MCF 10A (cell line): ENCODE measurements at regions not wholly inside any gene's neighbourhood (a gene's known extent, or its start where the extent isn't known, plus 50 kb on each side); places are given as distances from the start of the nearest gene placed in this dataset.

Experiments used
- BruUV-seq: library from RNA; stranded (reverse); fragments of 400-500 nt; replicated peaks from 2 replicates; lab custom pipeline; 2021; lab: Mats Ljungman, UMichigan
- CTCF ChIA-PET: fragments of 300-600 bp; sonication (Branson Sonifier 250); formaldehyde crosslinking; extraction: SDS; loops from one replicate; lab custom pipeline; 2021; ENCODE audit warnings: antibody characterized with exemption, inconsistent platforms; lab: Yijun Ruan, JAX
- POLR2A ChIA-PET: fragments of 300-600, 350-650 bp; sonication (Branson Sonifier 250); formaldehyde crosslinking; extraction: SDS; loops from one replicate; lab custom pipeline; 2020; ENCODE audit warnings: antibody characterized with exemption, inconsistent platforms; lab: Yijun Ruan, JAX
- DNase-seq: peaks from one replicate; pipeline ENCODE4 v3.0.0-alpha.2; 2018; ENCODE audit not compliant: unreplicated experiment
- H3K27ac Mint-ChIP-seq: one replicate; pipeline ENCODE4 v1.8.0; 2022; ENCODE audit warnings: mild to moderate bottlenecking, low read depth, mixed read lengths; ENCODE audit not compliant: unreplicated experiment
- H3K27me3 Mint-ChIP-seq: one replicate; pipeline ENCODE4 v1.8.0; 2022; ENCODE audit warnings: mixed read lengths; ENCODE audit not compliant: insufficient read depth, unreplicated experiment
- H3K36me3 Mint-ChIP-seq: one replicate; pipeline ENCODE4 v1.8.0; 2022; ENCODE audit warnings: mild to moderate bottlenecking, moderate library complexity, mixed read lengths; ENCODE audit not compliant: insufficient read depth, unreplicated experiment
- H3K4me1 Mint-ChIP-seq: one replicate; pipeline ENCODE4 v1.8.0; 2022; ENCODE audit warnings: mixed read lengths; ENCODE audit not compliant: insufficient read depth, unreplicated experiment
- H3K4me3 Mint-ChIP-seq: one replicate; pipeline ENCODE4 v1.8.0; 2022; ENCODE audit warnings: mild to moderate bottlenecking, moderate library complexity, mixed read lengths; ENCODE audit not compliant: unreplicated experiment
- H3K9me3 Mint-ChIP-seq: one replicate; pipeline ENCODE4 v1.8.0; 2022; ENCODE audit warnings: mixed read lengths; ENCODE audit not compliant: unreplicated experiment
- CTCF ChIP-seq: fragments of 200-600 bp; IDR thresholded peaks from one replicate; pipeline ENCODE4 v1.8.0; 2022; ENCODE audit warnings: antibody characterized with exemption, mild to moderate bottlenecking; ENCODE audit not compliant: unreplicated experiment
- intact Hi-C: fragments of 100-400 bp; cut with micrococcal nuclease; formaldehyde crosslinking; loops from 2 replicates; pipeline ENCODE4 v1.14.1; 2022

- ChIA-PET CTCF (interaction anchor here (0.6 to 2.8 kb wide), 4 partner anchors 16 to 222 kb away, joined by 3 to 20 read pairs (median 4); no protein-coding TSS in a partner anchor), POLR2A (interaction anchor here (0.6 kb wide), 1 partner anchor 131 kb away, joined by 3 read pairs; no protein-coding TSS in a partner anchor)
- no peaks in the 10 kb centered on the region for H3K9me3 Mint-ChIP-seq
Observed at GRCh38 chr4:169826634-169827187, 69.0 kb upstream of the HPF1 start.

GRCh38 chr4:169823685-169824084, 65.9 kb upstream of the HPF1 start:
- Mint-ChIP-seq H3K9me3 (no peaks in the 10 kb centered on the region), H3K4me1 (no peaks in the 10 kb centered on the region), H3K27me3 (no peaks in the 10 kb centered on the region), H3K27ac (no peak overlapping the region), H3K4me3 (no peak overlapping the region), H3K36me3 (no peaks in the 10 kb centered on the region)
- no TSS peak for BruUV-seq
- intact Hi-C loops: no loop called here
- peak; percentile 70 for DNase-seq
- TF ChIP-seq CTCF: no peak
- ChIA-PET CTCF (interaction anchor here (1.5 to 2.0 kb wide), 2 partner anchors 11 to 13 kb away, joined by 3 to 13 read pairs; no protein-coding TSS in a partner anchor), POLR2A (interaction anchor here (0.7 to 0.9 kb wide), 3 partner anchors 14 to 162 kb away, joined by 3 to 4 read pairs (median 3); no protein-coding TSS in a partner anchor)

More at GRCh38 chr4:169826634-169827187, 69.0 kb upstream of the HPF1 start:
- no peak overlapping the region for H3K4me3 Mint-ChIP-seq
- no peaks in the 10 kb centered on the region for H3K36me3 Mint-ChIP-seq
- DNase-seq: no peak
- H3K27me3 Mint-ChIP-seq: peaks cover 9% of the 10 kb centered on the region
- intact Hi-C loops: no loop called here
- no peak overlapping the region for H3K27ac Mint-ChIP-seq
- BruUV-seq: no TSS peak
- no peaks in the 10 kb centered on the region for H3K4me1 Mint-ChIP-seq
- TF ChIP-seq CTCF: no peak

- Mint-ChIP-seq H3K4me3 (no peak overlapping the region), H3K9me3 (no peaks in the 10 kb centered on the region), H3K27me3 (peaks cover 5% of the 10 kb centered on the region), H3K27ac (no peak overlapping the region), H3K36me3 (no peaks in the 10 kb centered on the region), H3K4me1 (no peaks in the 10 kb centered on the region)
- no TSS peak for BruUV-seq
- DNase-seq: no peak
- CTCF ChIA-PET: no interaction called here
- TF ChIP-seq CTCF: no peak
- POLR2A ChIA-PET: no interaction called here
- intact Hi-C loops: no loop called here
Observed at GRCh38 chr4:169821402-169821801, 63.7 kb upstream of the HPF1 start.

- ChIA-PET CTCF (interaction anchor here (0.6 kb wide), 1 partner anchor 18 kb away, joined by 3 read pairs; no protein-coding TSS in a partner anchor), POLR2A (interaction anchor here (0.6 kb wide), 1 partner anchor 210 kb away, joined by 3 read pairs; no protein-coding TSS in a partner anchor)
- no peaks in the 10 kb centered on the region for H3K9me3 Mint-ChIP-seq
- H3K36me3 Mint-ChIP-seq: no peaks in the 10 kb centered on the region
- no peak overlapping the region for H3K4me3 Mint-ChIP-seq
- peaks cover 12% of the 10 kb centered on the region for H3K27me3 Mint-ChIP-seq
- no peak for TF ChIP-seq CTCF
- intact Hi-C loops: no loop called here
- no peak for DNase-seq
- no peak overlapping the region for H3K27ac Mint-ChIP-seq
- H3K4me1 Mint-ChIP-seq: no peaks in the 10 kb centered on the region
- no TSS peak for BruUV-seq
Observed at GRCh38 chr4:169818063-169818679, 60.4 kb upstream of the HPF1 start.
